GM12891 (cell line): ENCODE measurements at regions not wholly inside any gene's neighbourhood (a gene's known extent, or its start where the extent isn't known, plus 50 kb on each side); places are given as distances from the start of the nearest gene placed in this dataset.
"Not testable (repeated sequence)": the region's sequence is repeated elsewhere in the genome, so short reads cannot be mapped to it uniquely, and the experiment has no call there.

ENCODE experiments used
- DNase-seq: peaks from one replicate; pipeline ENCODE4 v3.0.0; 2011; ENCODE audit warnings: low spot score; ENCODE audit not compliant: insufficient read length
- FAIRE-seq: peaks from 2 replicates; lab custom pipeline; 2011; peaks lifted over from hg19 to GRCh38; lab: Jason Lieb, UNC
- PAX5 ChIP-seq: IDR thresholded peaks from 2 replicates; pipeline ENCODE4 v1.6.1; 2011; ENCODE audit warnings: low read length, moderate library complexity, mild to moderate bottlenecking; ENCODE audit not compliant: insufficient read depth, severe bottlenecking
- POLR2A ChIP-seq: IDR thresholded peaks from 2 replicates; pipeline ENCODE4 v1.6.1; 2011; ENCODE audit warnings: low read depth, low read length, control low read depth
- POLR2AphosphoS5 ChIP-seq: IDR thresholded peaks from 2 replicates; pipeline ENCODE4 v1.6.1; 2011; ENCODE audit warnings: low read depth, low read length, control low read depth
- POU2F2 ChIP-seq: IDR thresholded peaks from 2 replicates; pipeline ENCODE4 v1.6.1; 2011; ENCODE audit warnings: low read depth, mild to moderate bottlenecking, control low read depth, low read length, moderate library complexity
- SPI1 ChIP-seq: IDR thresholded peaks from 2 replicates; pipeline ENCODE4 v1.6.1; 2011; ENCODE audit warnings: low read depth, low read length, control low read depth
- TAF1 ChIP-seq: IDR thresholded peaks from 2 replicates; pipeline ENCODE4 v1.6.1; 2011; ENCODE audit warnings: low read depth, low read length, control low read depth

DNA sequence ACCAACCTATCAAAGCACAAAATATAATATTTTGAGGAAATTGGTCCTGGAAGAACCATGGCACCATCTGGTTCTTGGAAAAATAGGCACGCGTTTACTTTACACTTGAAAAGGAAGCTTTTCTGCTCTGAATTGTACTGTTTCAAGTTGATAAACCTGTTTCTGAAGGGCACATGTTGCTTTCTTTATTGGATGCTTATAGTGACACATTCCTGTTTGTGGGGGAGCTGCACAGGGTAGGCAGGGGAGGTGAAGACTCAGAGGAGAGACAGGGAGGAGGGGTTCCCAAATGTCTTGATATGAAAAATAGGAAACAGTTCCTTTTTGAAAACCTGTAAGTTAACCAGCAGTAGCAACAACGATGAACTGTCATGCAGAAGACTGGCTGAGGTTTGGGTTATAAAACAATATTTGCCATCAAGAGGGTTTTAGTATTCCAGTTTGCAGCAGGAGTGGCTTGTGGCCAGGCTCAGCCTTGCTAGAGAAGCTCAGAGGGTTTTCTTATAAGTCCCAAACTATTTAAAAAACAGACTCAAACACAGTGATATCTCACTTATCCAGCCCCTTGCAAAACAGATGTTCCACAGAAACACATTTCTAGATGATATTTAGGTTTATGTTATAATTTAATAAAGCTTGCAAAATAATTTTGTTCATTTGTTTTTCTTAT lies 127.0 kb upstream of the MROH9 start:
- DNase-seq (no peak), FAIRE-seq (no peak)
- no peak for TF ChIP-seq SPI1
- no peak for TF ChIP-seq POU2F2
- no peak for TF ChIP-seq PAX5
- TF ChIP-seq POLR2A, result no peak
- TF ChIP-seq TAF1, result no peak
- TF ChIP-seq POLR2AphosphoS5, result no peak

DNA sequence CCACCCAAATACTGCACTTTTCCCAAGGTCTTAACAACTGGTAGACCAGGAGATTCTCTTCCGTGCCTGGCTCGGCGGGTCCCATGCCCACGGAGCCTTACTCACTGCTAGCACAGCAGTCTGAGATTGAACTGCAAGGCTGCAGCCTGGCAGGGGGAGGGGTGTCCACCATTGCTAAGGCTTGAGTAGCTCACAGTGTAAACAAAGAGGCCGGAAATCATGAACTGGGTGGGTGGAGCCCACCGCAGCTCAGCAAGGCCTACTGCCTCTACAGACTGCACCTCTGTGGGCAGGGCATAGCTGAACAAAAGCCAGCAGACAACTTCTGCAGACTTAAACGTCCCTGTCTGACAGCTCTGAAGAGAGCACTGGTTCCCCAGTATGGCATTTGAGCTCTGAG lies 124.3 kb upstream of the MROH9 start:
- not testable (repeated sequence) for DNase-seq, FAIRE-seq

DNA sequence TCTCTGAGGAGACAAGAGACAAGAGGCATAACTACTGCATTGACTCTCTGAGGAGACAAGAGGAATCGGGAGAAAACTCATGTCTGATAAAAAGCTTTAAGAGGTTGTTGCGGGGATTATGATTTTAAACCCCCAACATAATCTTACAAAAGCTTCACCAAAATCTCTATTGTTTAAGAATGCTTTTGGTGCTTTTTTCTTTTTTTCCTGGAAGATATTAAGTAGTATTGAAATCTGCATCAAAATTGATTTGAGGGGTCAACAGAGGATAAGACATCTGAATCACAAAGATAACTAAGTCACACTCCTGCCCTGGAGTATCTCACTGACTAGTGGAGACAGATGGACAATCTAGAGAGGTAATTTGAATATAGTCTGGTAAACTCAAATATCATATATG lies 115.6 kb upstream of the MROH9 start:
- DNase-seq, result no peak
- FAIRE-seq, result no peak
- no peak for TF ChIP-seq SPI1
- no peak for TF ChIP-seq PAX5
- TF ChIP-seq POLR2A, result no peak
- TF ChIP-seq POLR2AphosphoS5, result no peak
- no peak for TF ChIP-seq POU2F2
- no peak for TF ChIP-seq TAF1

DNA sequence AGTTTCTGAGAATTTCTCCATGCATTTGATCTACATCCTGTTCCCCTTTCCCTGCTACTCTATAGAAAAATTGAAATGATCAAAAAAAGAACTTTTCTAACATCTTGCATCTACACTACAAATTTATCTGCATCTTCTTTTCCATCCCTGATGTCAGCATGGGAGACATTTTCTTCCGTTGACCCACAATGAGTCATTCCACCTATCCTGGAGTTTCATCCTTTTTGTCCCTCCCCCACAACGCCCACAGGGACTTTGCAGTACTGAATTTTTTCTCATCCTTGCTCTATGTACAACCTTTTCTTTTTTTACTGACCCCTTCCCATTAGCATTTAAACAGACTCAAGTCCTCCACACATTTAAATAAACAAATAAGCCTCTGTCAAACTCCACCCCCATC lies 112.2 kb upstream of the MROH9 start:
- TF ChIP-seq POU2F2, result no peak
- TF ChIP-seq TAF1, result no peak
- TF ChIP-seq SPI1, result no peak
- no peak for TF ChIP-seq POLR2AphosphoS5
- no peak for TF ChIP-seq POLR2A
- TF ChIP-seq PAX5, result no peak
- DNase-seq (no peak), FAIRE-seq (no peak)

DNA sequence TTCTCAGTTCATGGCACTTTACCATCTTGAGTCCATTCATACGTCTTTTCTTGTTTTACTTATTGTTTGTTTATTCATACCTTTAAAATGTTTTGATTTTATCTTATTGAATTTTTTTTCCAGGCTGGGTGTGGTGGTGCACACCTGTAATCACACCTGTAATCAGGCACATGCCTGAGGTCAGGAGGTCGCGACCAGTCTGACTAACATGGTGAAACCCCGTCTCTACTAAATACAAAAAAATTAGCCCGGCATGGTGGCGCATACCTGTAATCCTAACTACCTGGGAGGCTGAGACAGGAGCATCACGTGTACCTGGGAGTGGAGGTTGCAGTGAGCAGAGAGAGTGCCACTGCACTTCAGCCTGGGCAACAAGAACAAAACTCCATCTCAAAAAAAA lies 104.1 kb upstream of the MROH9 start:
- FAIRE-seq (no peak), DNase-seq (no peak)
- TF ChIP-seq POLR2AphosphoS5 (no peak), POU2F2 (no peak), SPI1 (no peak), POLR2A (no peak), TAF1 (no peak), PAX5 (no peak)

DNA sequence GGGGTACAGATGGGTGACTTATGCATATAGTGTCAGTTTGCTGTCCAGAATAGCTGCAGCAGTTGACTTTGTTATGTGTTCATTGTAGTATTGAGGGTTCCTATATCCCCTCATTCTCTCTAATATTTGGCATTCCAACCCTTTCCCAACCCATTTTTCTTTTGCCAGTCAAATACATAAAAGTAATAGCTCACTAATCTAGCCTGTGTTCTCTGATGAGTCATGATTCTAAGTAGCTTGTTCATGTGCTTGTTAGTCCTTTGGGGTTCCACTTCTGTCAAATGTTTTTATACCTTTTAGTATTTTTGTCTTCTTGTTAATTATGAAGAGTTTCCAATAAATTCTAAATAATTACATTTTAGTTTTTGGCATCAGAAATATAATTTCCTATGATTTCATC lies 99.2 kb upstream of the MROH9 start:
- DNase-seq (no peak), FAIRE-seq (no peak)
- TF ChIP-seq POLR2AphosphoS5, result no peak
- TF ChIP-seq POLR2A, result no peak
- no peak for TF ChIP-seq PAX5
- TF ChIP-seq TAF1, result no peak
- no peak for TF ChIP-seq POU2F2
- TF ChIP-seq SPI1, result no peak

DNA sequence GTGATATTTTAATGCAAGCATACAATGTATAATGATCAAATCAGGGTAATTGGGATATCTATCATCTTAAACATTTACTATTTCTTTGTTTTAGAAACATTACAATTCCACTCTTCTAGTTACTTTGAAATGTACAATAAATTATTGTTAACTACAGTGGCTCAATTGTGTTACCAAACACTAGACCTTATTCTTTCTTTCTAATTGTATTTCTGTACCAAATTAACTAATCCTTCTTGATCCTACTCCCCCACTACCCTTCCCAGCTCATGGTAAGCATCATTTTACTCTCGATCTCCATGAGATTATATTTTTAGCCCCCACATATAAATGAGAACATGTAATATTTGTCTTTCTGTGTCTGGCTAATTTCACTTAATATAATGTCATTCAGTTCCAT lies 95.0 kb upstream of the MROH9 start:
- no peak for FAIRE-seq

DNA sequence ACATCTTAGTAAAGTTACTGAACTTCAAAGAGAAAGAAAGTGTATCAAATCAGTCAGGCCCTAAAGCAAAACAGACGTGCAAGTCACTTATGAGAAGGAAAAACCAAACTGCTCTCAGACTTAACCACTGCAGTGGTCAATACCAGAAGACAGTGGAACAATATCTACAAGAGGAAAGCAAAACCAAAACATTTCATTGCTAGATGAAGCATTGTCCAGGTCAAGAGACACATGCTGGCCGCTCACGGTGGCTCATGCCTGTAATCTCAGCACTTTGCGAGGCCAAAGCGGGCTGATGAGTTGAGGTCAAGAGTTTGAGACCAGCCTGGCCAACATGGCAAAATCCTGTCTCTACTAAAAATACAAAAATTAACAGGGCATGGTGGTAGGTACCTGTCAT lies 82.0 kb upstream of the MROH9 start:
- DNase-seq, result no peak
- TF ChIP-seq PAX5 (no peak), POLR2A (no peak), POU2F2 (no peak), POLR2AphosphoS5 (no peak), SPI1 (no peak), TAF1 (no peak)
- peak; percentile 76 for FAIRE-seq

More for the DNA sequence above, 95.0 kb upstream of the MROH9 start:
- no peak for DNase-seq
- no peak for TF ChIP-seq SPI1
- TF ChIP-seq POU2F2, result no peak
- TF ChIP-seq TAF1, result no peak
- no peak for TF ChIP-seq PAX5
- TF ChIP-seq POLR2A, result no peak
- no peak for TF ChIP-seq POLR2AphosphoS5

DNA sequence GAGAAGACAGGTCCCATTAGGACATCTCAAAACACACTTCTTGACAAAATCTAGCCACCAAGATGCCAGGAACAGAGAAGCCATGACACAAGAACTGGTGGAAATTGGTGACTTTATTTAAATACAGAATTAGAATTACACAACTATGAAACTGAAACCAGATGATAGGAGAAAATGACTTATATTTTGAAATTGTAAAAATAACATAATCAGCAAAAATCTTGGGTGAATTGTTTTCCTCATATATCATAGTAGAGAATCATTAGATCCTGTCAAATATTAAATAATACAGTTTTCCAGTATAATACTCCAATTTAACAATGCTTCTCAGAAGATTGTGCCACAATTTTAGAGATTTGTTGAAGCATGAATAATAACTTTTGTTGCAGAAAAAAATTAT lies 81.5 kb upstream of the MROH9 start:
- FAIRE-seq (no peak), DNase-seq (no peak)
- TF ChIP-seq SPI1, result no peak
- TF ChIP-seq POU2F2, result no peak
- TF ChIP-seq PAX5, result no peak
- no peak for TF ChIP-seq TAF1
- no peak for TF ChIP-seq POLR2A
- TF ChIP-seq POLR2AphosphoS5, result no peak

DNA sequence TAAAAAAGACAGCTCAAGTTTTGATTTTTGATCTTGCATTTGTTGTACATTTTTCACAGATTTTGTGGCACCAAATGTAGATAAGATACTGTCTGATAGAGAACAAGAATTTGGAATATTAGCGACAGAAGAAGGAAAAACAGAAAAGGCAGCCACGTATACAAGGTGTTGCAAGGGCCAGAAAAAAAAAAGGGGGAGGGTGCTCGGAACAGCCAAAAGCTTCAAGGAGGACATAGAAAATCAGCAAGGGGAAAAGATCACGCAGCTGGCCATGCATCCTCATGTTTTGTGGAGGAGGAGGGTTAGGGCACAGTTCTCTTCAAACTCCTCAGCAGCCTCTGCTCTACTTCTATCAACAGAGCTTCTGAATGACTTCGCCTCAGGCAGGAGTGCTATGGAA lies 80.7 kb upstream of the MROH9 start:
- no peak for DNase-seq
- no peak for TF ChIP-seq TAF1
- TF ChIP-seq POLR2A, result no peak
- no peak for TF ChIP-seq POU2F2
- no peak for TF ChIP-seq POLR2AphosphoS5
- TF ChIP-seq SPI1, result no peak
- FAIRE-seq, result no peak

DNA sequence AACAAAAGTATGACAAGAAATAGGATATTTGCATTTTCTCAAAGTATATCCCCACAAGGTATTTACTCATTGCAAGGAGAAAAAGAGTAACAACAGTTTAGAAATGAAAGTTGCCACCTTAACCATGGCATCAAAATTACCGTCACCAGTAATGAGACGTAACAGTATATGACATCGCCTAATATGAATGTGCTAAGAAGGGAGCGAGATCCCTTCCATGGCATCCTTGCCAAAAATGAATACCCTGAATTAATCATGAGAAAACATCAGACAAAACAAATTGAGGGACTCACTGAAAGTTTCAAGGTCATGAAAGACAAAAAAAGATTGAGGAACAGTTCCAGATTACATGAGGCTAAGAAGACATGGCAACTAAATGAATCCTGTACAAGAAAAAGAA lies 78.9 kb upstream of the MROH9 start:
- FAIRE-seq, result peak; percentile 51
- TF ChIP-seq SPI1, result no peak
- no peak for TF ChIP-seq POLR2AphosphoS5
- no peak for TF ChIP-seq PAX5
- TF ChIP-seq POLR2A, result no peak
- TF ChIP-seq POU2F2, result no peak
- TF ChIP-seq TAF1, result no peak
- no peak for DNase-seq
